Mesendoderm (in vitro differentiated cells): ENCODE measurements at regions not wholly inside any gene's neighbourhood (a gene's known extent, or its start where the extent isn't known, plus 50 kb on each side); places are given as distances from the start of the nearest gene placed in this dataset.

ENCODE experiments used
- DNase-seq: peaks from one replicate; pipeline ENCODE4 v3.0.0; 2013
- H2AK5ac ChIP-seq: 2 replicates; pipeline ENCODE4 v1.6.1; 2013; ENCODE audit warnings: low read length, inconsistent platforms
- H2BK120ac ChIP-seq: 2 replicates; pipeline ENCODE4 v1.6.1; 2013; ENCODE audit warnings: low read depth, mild to moderate bottlenecking, low read length, moderate library complexity, mixed read lengths
- H2BK15ac ChIP-seq: replicated peaks from 2 replicates; pipeline ENCODE4 v1.6.1; 2013; ENCODE audit warnings: low read depth, mild to moderate bottlenecking, moderate library complexity
- H2BK5ac ChIP-seq: 2 replicates; pipeline ENCODE4 v1.6.1; 2013; ENCODE audit warnings: low read length, inconsistent platforms
- H3K18ac ChIP-seq: 2 replicates; pipeline ENCODE4 v1.6.1; 2013; ENCODE audit warnings: mild to moderate bottlenecking, low read length, mixed read lengths
- H3K23ac ChIP-seq: one replicate; pipeline ENCODE4 v1.6.1; 2013; ENCODE audit warnings: low read length
- H3K27ac ChIP-seq: 2 replicates; pipeline ENCODE4 v1.5.1; 2013; ENCODE audit warnings: low read depth, mild to moderate bottlenecking, inconsistent platforms, low read length, moderate library complexity
- H3K27me3 ChIP-seq: 2 replicates; pipeline ENCODE4 v1.6.1; 2013; ENCODE audit warnings: low read length, control low read depth, mild to moderate bottlenecking, inconsistent platforms; ENCODE audit not compliant: insufficient read depth, poor library complexity
- H3K36me3 ChIP-seq: 2 replicates; pipeline ENCODE4 v1.6.1; 2013; ENCODE audit warnings: low read length, inconsistent platforms; ENCODE audit not compliant: control insufficient read depth, insufficient read depth
- H3K4ac ChIP-seq: one replicate; pipeline ENCODE4 v1.6.1; 2013; ENCODE audit warnings: low read depth, mild to moderate bottlenecking, low read length, moderate library complexity
- H3K4me1 ChIP-seq: 2 replicates; pipeline ENCODE4 v1.6.1; 2013; ENCODE audit warnings: low read depth, low read length, inconsistent platforms; ENCODE audit not compliant: control insufficient read depth
- H3K4me2 ChIP-seq: 2 replicates; pipeline ENCODE4 v1.6.1; 2013; ENCODE audit warnings: low read length
- H3K4me3 ChIP-seq: 2 replicates; pipeline ENCODE4 v1.5.1; 2013; ENCODE audit warnings: mild to moderate bottlenecking, low read length
- H3K56ac ChIP-seq: one replicate; pipeline ENCODE4 v1.6.1; 2013; ENCODE audit warnings: low read length
- H3K79me1 ChIP-seq: 2 replicates; pipeline ENCODE4 v1.6.1; 2013; ENCODE audit warnings: low read length, inconsistent platforms
- H3K79me2 ChIP-seq: 2 replicates; pipeline ENCODE4 v1.6.1; 2013; ENCODE audit warnings: mild to moderate bottlenecking, low read length; ENCODE audit not compliant: control insufficient read depth, insufficient read depth
- H3K9ac ChIP-seq: 2 replicates; pipeline ENCODE4 v1.6.1; 2013; ENCODE audit warnings: low read length, inconsistent platforms
- H4K5ac ChIP-seq: one replicate; pipeline ENCODE4 v1.6.1; 2013; ENCODE audit warnings: low read length
- H4K8ac ChIP-seq: one replicate; pipeline ENCODE4 v1.6.1; 2013; ENCODE audit warnings: low read depth, mild to moderate bottlenecking, control low read depth, low read length, moderate library complexity
- WGBS: extraction: QIAGEN DNeasy Blood & Tissue Kit; methylation state at CpG from one replicate; pipeline ENCODE4 v1.1.7; 2013; ENCODE audit warnings: low lambda C conversion rate, missing lambda C conversion rate; ENCODE audit not compliant: insufficient coverage; ENCODE audit errors: extremely low coverage; 5-methylcytosine and 5-hydroxymethylcytosine counted together

GRCh38 chr1:60487565-60488345 lies 414.2 kb upstream of the C1orf87 start:
- Histone ChIP-seq H2BK15ac (no peak overlapping the region), H3K4me1 (no peaks in the 10 kb centered on the region), H2BK120ac (no peak overlapping the region), H3K36me3 (no peaks in the 10 kb centered on the region), H4K8ac (no peak overlapping the region), H3K4me3 (no peak overlapping the region), H3K4ac (no peak overlapping the region), H3K18ac (no peak overlapping the region), H4K5ac (no peak overlapping the region), H3K4me2 (no peak overlapping the region), H3K79me1 (no peaks in the 10 kb centered on the region), H3K79me2 (no peaks in the 10 kb centered on the region), H2AK5ac (no peak overlapping the region), H3K27me3 (no peaks in the 10 kb centered on the region), H3K9ac (no peak overlapping the region), H2BK5ac (no peak overlapping the region), H3K27ac (no peak overlapping the region), H3K56ac (no peak overlapping the region), H3K23ac (no peak overlapping the region)
- WGBS, result no CpG with 5 or more reads among the region's 3 CpGs
- no peak for DNase-seq

DNA sequence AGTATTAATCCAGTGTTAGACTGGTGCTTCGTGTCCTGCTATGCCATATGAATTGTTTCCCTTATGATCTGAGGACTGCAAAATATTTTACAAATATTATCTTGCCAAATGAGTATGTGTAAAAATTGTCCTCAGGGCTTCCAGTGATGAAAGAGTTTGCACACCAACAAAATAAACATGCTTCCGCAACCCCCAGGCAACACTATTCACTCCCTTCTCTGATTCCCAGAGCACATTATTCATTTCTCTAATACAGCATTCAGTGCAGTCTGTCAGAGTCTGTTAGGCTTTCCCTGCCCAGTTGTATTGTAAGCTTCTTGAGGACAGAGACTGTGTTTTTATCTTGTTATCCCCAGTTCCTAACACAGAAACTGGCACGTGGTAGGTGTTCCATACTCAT lies 409.9 kb upstream of the C1orf87 start:
- no CpG with 5 or more reads among the region's 3 CpGs for WGBS
- Histone ChIP-seq H3K4me1 (no peaks in the 10 kb centered on the region), H3K9ac (no peak overlapping the region), H3K36me3 (no peaks in the 10 kb centered on the region), H3K4ac (no peak overlapping the region), H4K5ac (no peak overlapping the region), H2BK5ac (no peak overlapping the region), H3K18ac (no peak overlapping the region), H3K4me2 (no peak overlapping the region), H2AK5ac (no peak overlapping the region), H3K79me2 (no peaks in the 10 kb centered on the region), H3K23ac (no peak overlapping the region), H3K79me1 (no peaks in the 10 kb centered on the region), H3K56ac (no peak overlapping the region), H4K8ac (no peak overlapping the region), H2BK120ac (no peak overlapping the region), H3K27me3 (no peaks in the 10 kb centered on the region), H2BK15ac (no peak overlapping the region), H3K27ac (no peak overlapping the region), H3K4me3 (no peak overlapping the region)
- no peak for DNase-seq

- no peaks in the 10 kb centered on the region for H3K27me3 ChIP-seq
- no peak overlapping the region for H2BK5ac ChIP-seq
- H4K5ac ChIP-seq, result no peak overlapping the region
- H2AK5ac ChIP-seq, result no peak overlapping the region
- H3K23ac ChIP-seq, result no peak overlapping the region
- no peaks in the 10 kb centered on the region for H3K4me1 ChIP-seq
- H3K79me2 ChIP-seq, result no peaks in the 10 kb centered on the region
- H3K79me1 ChIP-seq, result no peaks in the 10 kb centered on the region
- no peak overlapping the region for H3K4ac ChIP-seq
- H2BK120ac ChIP-seq, result no peak overlapping the region
- no peak overlapping the region for H3K18ac ChIP-seq
- no peak overlapping the region for H4K8ac ChIP-seq
- H3K9ac ChIP-seq, result no peak overlapping the region
- WGBS, result no CpG with 5 or more reads among the region's 1 CpG
- H2BK15ac ChIP-seq, result no peak overlapping the region
- no peaks in the 10 kb centered on the region for H3K36me3 ChIP-seq
- H3K27ac ChIP-seq, result no peak overlapping the region
- no peak overlapping the region for H3K4me2 ChIP-seq
- H3K56ac ChIP-seq, result no peak overlapping the region
- DNase-seq, result no peak
- H3K4me3 ChIP-seq, result no peak overlapping the region
Measured at GRCh38 chr1:60470246-60470645, 396.7 kb upstream of the C1orf87 start.

- Histone ChIP-seq H3K9ac (no peak overlapping the region), H3K4me1 (no peaks in the 10 kb centered on the region), H3K79me2 (no peaks in the 10 kb centered on the region), H2AK5ac (no peak overlapping the region), H3K56ac (no peak overlapping the region), H3K27ac (no peak overlapping the region), H3K18ac (no peak overlapping the region), H3K27me3 (no peaks in the 10 kb centered on the region), H2BK5ac (no peak overlapping the region), H2BK120ac (no peak overlapping the region), H4K5ac (no peak overlapping the region), H3K79me1 (no peaks in the 10 kb centered on the region), H3K36me3 (no peaks in the 10 kb centered on the region), H4K8ac (no peak overlapping the region), H3K4ac (no peak overlapping the region), H3K23ac (no peak overlapping the region), H3K4me2 (no peak overlapping the region), H3K4me3 (no peak overlapping the region), H2BK15ac (no peak overlapping the region)
- DNase-seq, result no peak
- no CpG with 5 or more reads among the region's 1 CpG for WGBS
Measured at GRCh38 chr1:60463786-60464185, 390.2 kb upstream of the C1orf87 start.

GRCh38 chr1:60463146-60463545 lies 389.6 kb upstream of the C1orf87 start:
- Histone ChIP-seq H2BK15ac (no peak overlapping the region), H4K8ac (no peak overlapping the region), H3K4ac (no peak overlapping the region), H3K4me3 (no peak overlapping the region), H3K27ac (no peak overlapping the region), H3K27me3 (no peaks in the 10 kb centered on the region), H3K36me3 (no peaks in the 10 kb centered on the region), H2BK120ac (no peak overlapping the region), H3K23ac (no peak overlapping the region), H2BK5ac (no peak overlapping the region), H3K18ac (no peak overlapping the region), H3K4me1 (no peaks in the 10 kb centered on the region), H3K79me1 (no peaks in the 10 kb centered on the region), H3K56ac (no peak overlapping the region), H3K9ac (no peak overlapping the region), H3K79me2 (no peaks in the 10 kb centered on the region), H4K5ac (no peak overlapping the region), H3K4me2 (no peak overlapping the region), H2AK5ac (no peak overlapping the region)
- no CpG with 5 or more reads among the region's 2 CpGs for WGBS
- no peak for DNase-seq
